IgD-negative memory B cell (primary cell): ENCODE measurements at regions not wholly inside any gene's neighbourhood (a gene's known extent, or its start where the extent isn't known, plus 50 kb on each side); places are given as distances from the start of the nearest gene placed in this dataset.
"Not testable (repeated sequence)": the region's sequence is repeated elsewhere in the genome, so short reads cannot be mapped to it uniquely, and the experiment has no call there.

Experiments used
- H3K27ac Mint-ChIP-seq, 3 donors: one replicate each; pipeline ENCODE4 v1.8.0; 2020 to 2022; ENCODE audit warnings: mild to moderate bottlenecking in 3 of 3, mixed read lengths in 3 of 3, moderate library complexity in 1 of 3
- H3K27me3 Mint-ChIP-seq: one replicate; pipeline ENCODE4 v1.8.0; 2021; ENCODE audit warnings: mixed read lengths
- H3K36me3 Mint-ChIP-seq: one replicate; pipeline ENCODE4 v1.8.0; 2020; ENCODE audit warnings: mild to moderate bottlenecking, mixed read lengths
- H3K4me1 Mint-ChIP-seq, 3 donors: one replicate each; pipeline ENCODE4 v1.8.0; 2020 to 2022; ENCODE audit warnings: mixed read lengths in 3 of 3, mild to moderate bottlenecking in 1 of 3
- H3K4me3 Mint-ChIP-seq, 4 donors: one replicate each; pipeline ENCODE4 v1.8.0; 2020 to 2022; ENCODE audit warnings: mild to moderate bottlenecking in 4 of 4, mixed read lengths in 4 of 4, moderate library complexity in 3 of 4
- H3K9me3 Mint-ChIP-seq, 3 donors: one replicate each; pipeline ENCODE4 v1.8.0; 2020 to 2021; ENCODE audit warnings: mixed read lengths in 3 of 3, mild to moderate bottlenecking in 1 of 3

- H3K36me3 Mint-ChIP-seq = peaks cover 4% of the 10 kb centered on the region
- H3K27ac Mint-ChIP-seq = no peak overlapping the region
- peaks cover 1% of the 10 kb centered on the region for H3K27me3 Mint-ChIP-seq
- H3K9me3 Mint-ChIP-seq = no peaks in the 10 kb centered on the region
- H3K4me3 Mint-ChIP-seq = no peak overlapping the region
- H3K4me1 Mint-ChIP-seq = no peaks in the 10 kb centered on the region
These were observed 237.6 kb upstream of the DUSP10 start for GRCh38 chr1:221979444-221980032.

GRCh38 chr1:221978631-221979334 lies 236.9 kb upstream of the DUSP10 start:
- H3K4me3 Mint-ChIP-seq, H3K36me3 Mint-ChIP-seq, H3K27me3 Mint-ChIP-seq, H3K4me1 Mint-ChIP-seq, H3K9me3 Mint-ChIP-seq: not testable (repeated sequence)
- peak overlapping the region in 1 of 3 donors; percentile 6 for H3K27ac Mint-ChIP-seq

GRCh38 chr1:221973787-221974186 lies 231.9 kb upstream of the DUSP10 start:
- not testable (repeated sequence) for H3K36me3 Mint-ChIP-seq, H3K4me3 Mint-ChIP-seq, H3K27me3 Mint-ChIP-seq, H3K27ac Mint-ChIP-seq, H3K4me1 Mint-ChIP-seq, H3K9me3 Mint-ChIP-seq

- Mint-ChIP-seq H3K27ac (no peak overlapping the region), H3K4me3 (no peak overlapping the region), H3K36me3 (peaks cover 2% of the 10 kb centered on the region), H3K4me1 (no peaks in the 10 kb centered on the region), H3K9me3 (no peaks in the 10 kb centered on the region), H3K27me3 (no peaks in the 10 kb centered on the region)
These were observed 230.7 kb upstream of the DUSP10 start for GRCh38 chr1:221972276-221973235.

- not testable (repeated sequence) for H3K27me3 Mint-ChIP-seq, H3K36me3 Mint-ChIP-seq, H3K4me1 Mint-ChIP-seq, H3K9me3 Mint-ChIP-seq, H3K27ac Mint-ChIP-seq, H3K4me3 Mint-ChIP-seq
These were observed 229.1 kb upstream of the DUSP10 start for GRCh38 chr1:221971035-221971434.

GRCh38 chr1:221969298-221969858 lies 227.5 kb upstream of the DUSP10 start:
- not testable (repeated sequence) for H3K4me1 Mint-ChIP-seq, H3K9me3 Mint-ChIP-seq, H3K27ac Mint-ChIP-seq, H3K36me3 Mint-ChIP-seq, H3K27me3 Mint-ChIP-seq, H3K4me3 Mint-ChIP-seq

GRCh38 chr1:221967538-221967937 lies 225.6 kb upstream of the DUSP10 start:
- not testable (repeated sequence) for H3K27me3 Mint-ChIP-seq, H3K4me1 Mint-ChIP-seq, H3K36me3 Mint-ChIP-seq, H3K9me3 Mint-ChIP-seq, H3K27ac Mint-ChIP-seq
- peak overlapping the region in 1 of 4 donors; percentile 24 for H3K4me3 Mint-ChIP-seq

GRCh38 chr1:221966888-221967287 lies 225.0 kb upstream of the DUSP10 start:
- H3K27ac Mint-ChIP-seq = peak overlapping the region in 1 of 3 donors; percentile 41
- H3K4me3 Mint-ChIP-seq, H3K27me3 Mint-ChIP-seq, H3K36me3 Mint-ChIP-seq, H3K4me1 Mint-ChIP-seq, H3K9me3 Mint-ChIP-seq: not testable (repeated sequence)

GRCh38 chr1:221965891-221966290 lies 224.0 kb upstream of the DUSP10 start:
- not testable (repeated sequence) for H3K27me3 Mint-ChIP-seq, H3K27ac Mint-ChIP-seq, H3K4me3 Mint-ChIP-seq, H3K9me3 Mint-ChIP-seq, H3K4me1 Mint-ChIP-seq, H3K36me3 Mint-ChIP-seq

- H3K27me3 Mint-ChIP-seq = no peaks in the 10 kb centered on the region
- H3K4me1 Mint-ChIP-seq = no peaks in the 10 kb centered on the region
- H3K9me3 Mint-ChIP-seq = no peaks in the 10 kb centered on the region
- no peak overlapping the region for H3K4me3 Mint-ChIP-seq
- peaks cover 4% of the 10 kb centered on the region for H3K36me3 Mint-ChIP-seq
- no peak overlapping the region for H3K27ac Mint-ChIP-seq
These were observed 223.4 kb upstream of the DUSP10 start for GRCh38 chr1:221965252-221965651.

- no peak overlapping the region for H3K27ac Mint-ChIP-seq
- H3K9me3 Mint-ChIP-seq = no peaks in the 10 kb centered on the region
- no peaks in the 10 kb centered on the region for H3K4me1 Mint-ChIP-seq
- no peak overlapping the region for H3K4me3 Mint-ChIP-seq
- H3K27me3 Mint-ChIP-seq = no peaks in the 10 kb centered on the region
- H3K36me3 Mint-ChIP-seq = peaks cover 4% of the 10 kb centered on the region
These were observed 221.9 kb upstream of the DUSP10 start for GRCh38 chr1:221963742-221964141.

- Mint-ChIP-seq H3K27me3 (no peaks in the 10 kb centered on the region), H3K4me3 (no peak overlapping the region), H3K27ac (no peak overlapping the region), H3K9me3 (no peaks in the 10 kb centered on the region), H3K4me1 (no peaks in the 10 kb centered on the region), H3K36me3 (peaks cover 4% of the 10 kb centered on the region)
These were observed 220.5 kb upstream of the DUSP10 start for GRCh38 chr1:221962385-221962784.

GRCh38 chr1:221961532-221962292 lies 219.8 kb upstream of the DUSP10 start:
- Mint-ChIP-seq H3K36me3 (no peaks in the 10 kb centered on the region), H3K9me3 (no peaks in the 10 kb centered on the region), H3K4me1 (no peaks in the 10 kb centered on the region), H3K27me3 (no peaks in the 10 kb centered on the region), H3K4me3 (no peak overlapping the region), H3K27ac (no peak overlapping the region)

GRCh38 chr1:221958161-221958562 lies 216.3 kb upstream of the DUSP10 start:
- H3K27ac Mint-ChIP-seq = not testable (repeated sequence)

GRCh38 chr1:221957350-221957749 lies 215.5 kb upstream of the DUSP10 start:
- not testable (repeated sequence) for H3K27me3 Mint-ChIP-seq, H3K4me3 Mint-ChIP-seq, H3K4me1 Mint-ChIP-seq, H3K9me3 Mint-ChIP-seq, H3K36me3 Mint-ChIP-seq, H3K27ac Mint-ChIP-seq

More at GRCh38 chr1:221958161-221958562, 216.3 kb upstream of the DUSP10 start:
- not testable (repeated sequence) for H3K27me3 Mint-ChIP-seq, H3K36me3 Mint-ChIP-seq, H3K9me3 Mint-ChIP-seq, H3K4me1 Mint-ChIP-seq, H3K4me3 Mint-ChIP-seq
